ENCODE measurements at regions not wholly inside any gene's neighbourhood (a gene's known extent, or its start where the extent isn't known, plus 50 kb on each side); places are given as distances from the start of the nearest gene placed in this dataset.
"Not testable (repeated sequence)": the region's sequence is repeated elsewhere in the genome, so short reads cannot be mapped to it uniquely, and the experiment has no call there.

- not testable (repeated sequence) for TF ChIP-seq CTCF (IDR thresholded peaks at IDR 0.05); POLR2A (IDR thresholded peaks at IDR 0.05); EP300 (IDR thresholded peaks at IDR 0.05; ENCODE audit: low read depth); POLR2AphosphoS5 (IDR thresholded peaks at IDR 0.05)
These were observed 403.2 kb upstream of the FRG2C start for GRCh38 chr3:75260975-75261374.
